WTC11 (cell line): ENCODE measurements at regions not wholly inside any gene's neighbourhood (a gene's known extent, or its start where the extent isn't known, plus 50 kb on each side); places are given as distances from the start of the nearest gene placed in this dataset.

ENCODE experiments used
- CBFB ChIP-seq: sonication (generic); formaldehyde crosslinking; IDR thresholded peaks from 2 replicates; pipeline ENCODE4 v1.8.1; 2022; ENCODE audit warnings: mild to moderate bottlenecking, low read depth, missing genetic modification reagents
- CTCF ChIP-seq: fragments of 200-600 bp; IDR thresholded peaks from 2 replicates; pipeline ENCODE4 v1.8.0; 2022; ENCODE audit warnings: antibody characterized with exemption
- NFYB ChIP-seq: sonication (generic); formaldehyde crosslinking; conservative IDR thresholded peaks from 2 replicates; pipeline ENCODE4 v1.8.0; 2022; ENCODE audit warnings: low read depth, missing genetic modification reagents
- NR3C1 ChIP-seq: sonication (generic); formaldehyde crosslinking; conservative IDR thresholded peaks from 2 replicates; pipeline ENCODE4 v1.8.1; 2023; ENCODE audit warnings: low read depth, mild to moderate bottlenecking, missing genetic modification reagents
- USF2 ChIP-seq: sonication (generic); formaldehyde crosslinking; IDR thresholded peaks from 2 replicates; pipeline ENCODE4 v1.8.1; 2023; ENCODE audit warnings: mild to moderate bottlenecking, missing genetic modification reagents, moderate library complexity
- ZNF263 ChIP-seq: sonication (generic); formaldehyde crosslinking; IDR thresholded peaks from 2 replicates; pipeline ENCODE4 v1.8.1; 2022; ENCODE audit warnings: low read depth, mild to moderate bottlenecking, moderate library complexity, missing genetic modification reagents

- TF ChIP-seq NFYB (CRISPR knock-in tag): no peak
- no peak for TF ChIP-seq CBFB (CRISPR knock-in tag)
- TF ChIP-seq USF2: no peak
- TF ChIP-seq ZNF263 (CRISPR knock-in tag): no peak
- TF ChIP-seq CTCF: no peak
- no peak for TF ChIP-seq NR3C1
Measured at GRCh38 chr13:34030782-34031181, 212.8 kb downstream of the RFC3 start.
